HG02623 (cell line): ENCODE measurements at regions not wholly inside any gene's neighbourhood (a gene's known extent, or its start where the extent isn't known, plus 50 kb on each side); places are given as distances from the start of the nearest gene placed in this dataset.

Experiments
- ATAC-seq: cut with Tn5 transposase; IDR thresholded peaks from one replicate; pipeline ENCODE4 v1.9.1; 2021; ENCODE audit warnings: moderate library complexity; ENCODE audit not compliant: unreplicated experiment

DNA sequence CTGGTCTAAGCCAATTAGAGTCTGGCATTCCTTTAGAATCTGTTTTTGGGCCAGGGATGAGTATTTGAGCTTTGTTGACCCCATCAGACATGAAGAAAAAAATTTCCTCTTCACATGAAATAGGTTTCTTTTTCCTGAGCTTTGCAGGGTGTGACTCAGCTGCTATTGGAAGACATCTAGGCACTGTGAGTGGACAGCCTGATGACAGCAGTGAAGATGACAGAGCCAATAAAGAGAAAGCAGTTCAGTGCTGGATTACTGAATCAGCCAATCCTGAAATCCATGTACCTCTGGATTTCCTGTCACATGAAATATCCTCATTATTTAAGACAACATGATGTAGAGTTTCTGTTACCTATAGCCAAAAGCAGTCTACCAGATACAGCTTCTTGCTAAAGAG, 51.3 kb upstream of the GRIA1 start:
- no peak for ATAC-seq
